ENCODE measurements at regions not wholly inside any gene's neighbourhood (a gene's known extent, or its start where the extent isn't known, plus 50 kb on each side); places are given as distances from the start of the nearest gene placed in this dataset.

- no peak for ATAC-seq
- no peaks in the 10 kb centered on the region for H3K9me3 ChIP-seq
- no peak overlapping the region for H3K27ac ChIP-seq
- 62% methylated on average over 5 of the region's 5 CpGs; no CpG with 5 or more reads in 1 of the 2 donors for WGBS, 2 donors (ENCODE audit: low coverage in 1 of 2)
- no peak overlapping the region for H3K4me3 ChIP-seq
- no peaks in the 10 kb centered on the region for H3K4me1 ChIP-seq
- no peaks in the 10 kb centered on the region for H3K36me3 ChIP-seq
- H3K27me3 ChIP-seq: no peaks in the 10 kb centered on the region
- TF ChIP-seq POLR2AphosphoS5 (IDR thresholded peaks at IDR 0.05): no peak
- TF ChIP-seq EP300 (IDR thresholded peaks at IDR 0.05): no peak
- no peak for TF ChIP-seq CTCF (IDR thresholded peaks at IDR 0.05)
- no peak for TF ChIP-seq POLR2A (IDR thresholded peaks at IDR 0.05)
These were observed 65.6 kb downstream of the UFM1 start for GRCh38 chr13:38415233-38415632.

GRCh38 chr13:38417241-38417640 lies 67.6 kb downstream of the UFM1 start:
- Histone ChIP-seq H3K27me3 (no peaks in the 10 kb centered on the region), H3K36me3 (no peaks in the 10 kb centered on the region), H3K9me3 (no peaks in the 10 kb centered on the region), H3K4me3 (no peak overlapping the region), H3K27ac (no peak overlapping the region), H3K4me1 (no peaks in the 10 kb centered on the region)
- ATAC-seq: no peak
- 68 to 92% methylated on average over 1 of the region's 1 CpG for WGBS, 2 donors (ENCODE audit: low coverage in 1 of 2)
- TF ChIP-seq CTCF (IDR thresholded peaks at IDR 0.05) (no peak), EP300 (IDR thresholded peaks at IDR 0.05) (no peak), POLR2AphosphoS5 (IDR thresholded peaks at IDR 0.05) (no peak), POLR2A (IDR thresholded peaks at IDR 0.05) (no peak)

GRCh38 chr13:38417727-38418126 lies 68.1 kb downstream of the UFM1 start:
- Histone ChIP-seq H3K4me3 (no peak overlapping the region), H3K4me1 (no peaks in the 10 kb centered on the region), H3K9me3 (no peaks in the 10 kb centered on the region), H3K27me3 (no peaks in the 10 kb centered on the region), H3K36me3 (no peaks in the 10 kb centered on the region), H3K27ac (no peak overlapping the region)
- WGBS, 2 donors (ENCODE audit: low coverage in 1 of 2): 63 to 85% methylated on average over 1 to 2 of the region's 2 CpGs
- no peak for TF ChIP-seq CTCF (IDR thresholded peaks at IDR 0.05)
- no peak for TF ChIP-seq EP300 (IDR thresholded peaks at IDR 0.05)
- TF ChIP-seq POLR2A (IDR thresholded peaks at IDR 0.05): no peak
- no peak for TF ChIP-seq POLR2AphosphoS5 (IDR thresholded peaks at IDR 0.05)
- no peak for ATAC-seq

- TF ChIP-seq POLR2A (IDR thresholded peaks at IDR 0.05) (no peak), CTCF (IDR thresholded peaks at IDR 0.05) (no peak), POLR2AphosphoS5 (IDR thresholded peaks at IDR 0.05) (no peak), EP300 (IDR thresholded peaks at IDR 0.05) (no peak)
- H3K27me3 ChIP-seq: no peaks in the 10 kb centered on the region
- no peak for ATAC-seq
- H3K9me3 ChIP-seq: no peaks in the 10 kb centered on the region
- H3K4me1 ChIP-seq: no peaks in the 10 kb centered on the region
- no peak overlapping the region for H3K27ac ChIP-seq
- H3K4me3 ChIP-seq: no peak overlapping the region
- no peaks in the 10 kb centered on the region for H3K36me3 ChIP-seq
These were observed 68.6 kb downstream of the UFM1 start for GRCh38 chr13:38418286-38418685.

GRCh38 chr13:38419312-38419873 lies 69.7 kb downstream of the UFM1 start:
- Histone ChIP-seq H3K27ac (no peak overlapping the region), H3K4me1 (no peaks in the 10 kb centered on the region), H3K9me3 (no peaks in the 10 kb centered on the region), H3K4me3 (no peak overlapping the region), H3K27me3 (no peaks in the 10 kb centered on the region), H3K36me3 (no peaks in the 10 kb centered on the region)
- WGBS, 2 donors (ENCODE audit: low coverage in 1 of 2): 60 to 61% methylated on average over 3 of the region's 3 CpGs
- TF ChIP-seq EP300 (IDR thresholded peaks at IDR 0.05) (no peak), POLR2AphosphoS5 (IDR thresholded peaks at IDR 0.05) (no peak), POLR2A (IDR thresholded peaks at IDR 0.05) (no peak), CTCF (IDR thresholded peaks at IDR 0.05) (no peak)
- no peak for ATAC-seq

Measured in gastroesophageal sphincter (tissue), 4 donors.